H9 (cell line): ENCODE measurements at regions not wholly inside any gene's neighbourhood (a gene's known extent, or its start where the extent isn't known, plus 50 kb on each side); places are given as distances from the start of the nearest gene placed in this dataset.

ENCODE experiments used
- DNase-seq: peaks from one replicate; pipeline ENCODE4 v3.0.0-alpha.2; 2017
- H2AFZ ChIP-seq: one replicate; pipeline ENCODE4 v1.6.1; 2013; ENCODE audit warnings: mild to moderate bottlenecking, low read length, control low read depth, moderate library complexity
- H2AK5ac ChIP-seq: 2 replicates; pipeline ENCODE4 v1.6.1; 2013; ENCODE audit warnings: low read length, control low read depth, mixed read lengths; ENCODE audit not compliant: insufficient read length
- H2BK120ac ChIP-seq: one replicate; pipeline ENCODE4 v1.6.1; 2013; ENCODE audit warnings: low read depth, mild to moderate bottlenecking, low read length, control low read depth, inconsistent platforms; ENCODE audit not compliant: poor library complexity, severe bottlenecking
- H2BK12ac ChIP-seq: 2 replicates; pipeline ENCODE4 v1.6.1; 2013; ENCODE audit warnings: low read length, control low read depth, mixed read lengths, low read depth; ENCODE audit not compliant: insufficient read length
- H2BK15ac ChIP-seq: 2 replicates; pipeline ENCODE4 v1.6.1; 2013; ENCODE audit warnings: low read depth, low read length, control low read depth
- H2BK20ac ChIP-seq: one replicate; pipeline ENCODE4 v1.6.1; 2013; ENCODE audit warnings: low read depth, mild to moderate bottlenecking, low read length, control low read depth, inconsistent platforms; ENCODE audit not compliant: poor library complexity, severe bottlenecking
- H2BK5ac ChIP-seq: 2 replicates; pipeline ENCODE4 v1.6.1; 2013; ENCODE audit warnings: low read length, control low read depth, mixed read lengths; ENCODE audit not compliant: insufficient read length
- H3K14ac ChIP-seq: 2 replicates; pipeline ENCODE4 v1.6.1; 2013; ENCODE audit warnings: low read length, control low read depth; ENCODE audit not compliant: insufficient read depth
- H3K18ac ChIP-seq: 2 replicates; pipeline ENCODE4 v1.6.1; 2013; ENCODE audit warnings: low read depth, mild to moderate bottlenecking, mixed read lengths, low read length, control low read depth; ENCODE audit not compliant: insufficient read length
- H3K23ac ChIP-seq: 2 replicates; pipeline ENCODE4 v1.6.1; 2013; ENCODE audit warnings: low read length, control low read depth, mixed read lengths, low read depth; ENCODE audit not compliant: insufficient read length
- H3K23me2 ChIP-seq: 2 replicates; pipeline ENCODE4 v1.6.1; 2013; ENCODE audit warnings: low read depth, mild to moderate bottlenecking, mixed read lengths, low read length, control low read depth; ENCODE audit not compliant: insufficient read length, poor library complexity, severe bottlenecking
- H3K27ac ChIP-seq: 2 replicates; pipeline ENCODE4 v1.5.1; 2013; ENCODE audit warnings: low read length, control low read depth, mixed read lengths, low read depth; ENCODE audit not compliant: insufficient read length
- H3K27me3 ChIP-seq: 2 replicates; pipeline ENCODE4 v1.6.1; 2013; ENCODE audit warnings: low read length, control low read depth, inconsistent platforms; ENCODE audit not compliant: insufficient read depth
- H3K4ac ChIP-seq: 2 replicates; pipeline ENCODE4 v1.6.1; 2013; ENCODE audit warnings: low read depth, mild to moderate bottlenecking, control low read depth, inconsistent platforms, low read length, moderate library complexity
- H3K4me1 ChIP-seq: 2 replicates; pipeline ENCODE4 v1.6.1; 2013; ENCODE audit warnings: low read length, control low read depth, inconsistent platforms; ENCODE audit not compliant: insufficient read depth
- H3K4me2 ChIP-seq: 2 replicates; pipeline ENCODE4 v1.6.1; 2013; ENCODE audit warnings: low read length, control low read depth, mixed read lengths; ENCODE audit not compliant: insufficient read length, insufficient read depth
- H3K56ac ChIP-seq: 2 replicates; pipeline ENCODE4 v1.6.1; 2013; ENCODE audit warnings: low read depth, mild to moderate bottlenecking, mixed read lengths, low read length, control low read depth; ENCODE audit not compliant: insufficient read length
- H3K79me1 ChIP-seq: 2 replicates; pipeline ENCODE4 v1.6.1; 2013; ENCODE audit warnings: low read depth, mild to moderate bottlenecking, moderate library complexity, low read length, control low read depth, inconsistent platforms; ENCODE audit not compliant: insufficient read depth, poor library complexity, severe bottlenecking
- H3K79me2 ChIP-seq: 2 replicates; pipeline ENCODE4 v1.6.1; 2013; ENCODE audit warnings: low read length, control low read depth, inconsistent platforms; ENCODE audit not compliant: insufficient read depth
- H3K9ac ChIP-seq: 2 replicates; pipeline ENCODE4 v1.6.1; 2013; ENCODE audit warnings: low read length, control low read depth, mixed read lengths; ENCODE audit not compliant: insufficient read length; ENCODE audit errors: extremely low read depth
- H3K9me3 ChIP-seq: one replicate; pipeline ENCODE4 v1.6.1; 2013; ENCODE audit warnings: low read depth, low read length, inconsistent platforms; ENCODE audit not compliant: control insufficient read depth
- H3T11ph ChIP-seq: one replicate; pipeline ENCODE4 v1.6.1; 2013; ENCODE audit warnings: mild to moderate bottlenecking, low read length, control low read depth, inconsistent platforms
- H4K20me1 ChIP-seq: one replicate; pipeline ENCODE4 v1.6.1; 2013; ENCODE audit not compliant: control insufficient read depth, insufficient read length, insufficient read depth
- H4K5ac ChIP-seq: 2 replicates; pipeline ENCODE4 v1.6.1; 2013; ENCODE audit warnings: low read depth, mild to moderate bottlenecking, mixed read lengths, low read length, control low read depth; ENCODE audit not compliant: insufficient read length
- H4K8ac ChIP-seq: replicated peaks from 2 replicates; pipeline ENCODE4 v1.6.1; 2013; ENCODE audit warnings: low read length, control low read depth, mixed read lengths, low read depth; ENCODE audit not compliant: insufficient read length
- H4K91ac ChIP-seq: 2 replicates; pipeline ENCODE4 v1.6.1; 2013; ENCODE audit warnings: low read depth, mild to moderate bottlenecking, moderate library complexity, mixed read lengths, low read length, control low read depth; ENCODE audit not compliant: insufficient read length
- H3K27ac Mint-ChIP-seq, 3 experiments: 2 replicates in 2 of 3; 3 replicates in 1 of 3; pipeline ENCODE4 v1.8.0; 2020 to 2021; ENCODE audit warnings: mixed read lengths in 3 of 3, mild to moderate bottlenecking in 1 of 3, moderate library complexity in 1 of 3
- H3K27me3 Mint-ChIP-seq: 2 replicates; pipeline ENCODE4 v1.8.0; 2021; ENCODE audit warnings: low read depth, mild to moderate bottlenecking, moderate library complexity, mixed read lengths
- H3K36me3 Mint-ChIP-seq, 3 experiments: 2 replicates in 2 of 3; 3 replicates in 1 of 3; pipeline ENCODE4 v1.8.0; 2020 to 2021; ENCODE audit warnings: low read depth in 3 of 3, mixed read lengths in 3 of 3; ENCODE audit not compliant: insufficient read depth in 1 of 3
- H3K4me1 Mint-ChIP-seq, 2 experiments: 2 replicates each; pipeline ENCODE4 v1.8.0; 2020; ENCODE audit warnings: mixed read lengths in 2 of 2
- H3K4me3 Mint-ChIP-seq, 2 experiments: 2 replicates in 1 of 2; 3 replicates in 1 of 2; pipeline ENCODE4 v1.8.0; 2020 to 2021; ENCODE audit warnings: mild to moderate bottlenecking in 2 of 2, mixed read lengths in 2 of 2, moderate library complexity in 1 of 2
- H3K9me3 Mint-ChIP-seq, 2 experiments: 2 replicates in 1 of 2; 3 replicates in 1 of 2; pipeline ENCODE4 v1.8.0; 2020; ENCODE audit warnings: mild to moderate bottlenecking in 2 of 2, mixed read lengths in 2 of 2, moderate library complexity in 1 of 2
- WGBS: extraction: QIAGEN DNeasy Blood & Tissue Kit; methylation state at CpG from one replicate; pipeline ENCODE4 v1.1.7; 2013; ENCODE audit warnings: missing lambda C conversion rate, low lambda C conversion rate, mixed read lengths; ENCODE audit not compliant: insufficient read length; ENCODE audit errors: extremely low coverage; 5-methylcytosine and 5-hydroxymethylcytosine counted together
- TF ChIP-seq, protein P1 (sequence below): fragments of 200-600 bp; sonication (generic); conservative IDR thresholded peaks from 3 replicates; pipeline ENCODE4 v1.8.0; 2021; ENCODE audit warnings: antibody characterized with exemption, mild to moderate bottlenecking

DNA sequence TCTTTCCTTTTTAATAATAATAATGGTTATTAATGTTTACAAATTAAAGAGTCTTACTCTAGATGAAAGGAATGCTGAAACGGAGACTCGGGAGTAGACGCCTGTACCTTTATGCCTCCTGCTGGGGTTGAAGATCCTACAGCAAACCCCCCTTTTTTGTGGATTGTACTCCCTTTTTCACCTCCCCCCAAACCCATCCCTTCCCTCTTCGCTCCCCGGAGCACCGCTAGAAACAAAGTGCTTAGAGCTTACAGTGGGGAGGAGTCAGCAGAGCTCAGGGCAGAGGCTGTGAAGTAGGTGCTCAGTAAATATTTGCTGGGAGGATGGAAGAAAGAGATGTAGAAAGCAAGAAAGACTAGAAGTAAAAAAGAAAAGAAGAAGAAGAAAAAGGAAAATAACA is 169.7 kb downstream of the NXPE2 start:
- Histone ChIP-seq H3K27me3 (no peaks in the 10 kb centered on the region), H3K9me3 (no peaks in the 10 kb centered on the region), H3T11ph (no peak overlapping the region), H3K4ac (no peak overlapping the region), H3K14ac (no peak overlapping the region), H2BK20ac (no peak overlapping the region), H3K18ac (no peak overlapping the region), H3K4me1 (no peaks in the 10 kb centered on the region), H3K56ac (no peak overlapping the region), H2BK5ac (no peak overlapping the region), H3K79me2 (no peaks in the 10 kb centered on the region), H4K20me1 (no peaks in the 10 kb centered on the region), H2AK5ac (no peak overlapping the region), H2BK120ac (no peak overlapping the region), H3K79me1 (no peaks in the 10 kb centered on the region), H2BK12ac (no peak overlapping the region), H4K91ac (no peak overlapping the region), H4K8ac (no peak overlapping the region), H2AFZ (no peak overlapping the region), H3K27ac (no peak overlapping the region), H3K23ac (no peak overlapping the region), H3K9ac (no peak overlapping the region), H2BK15ac (no peak overlapping the region), H3K4me2 (peak overlapping the region; percentile 20), H4K5ac (no peak overlapping the region), H3K23me2 (no peaks in the 10 kb centered on the region)
- H3K4me3 Mint-ChIP-seq, result no peak overlapping the region
- WGBS, result no CpG with 5 or more reads among the region's 6 CpGs
- no peak for DNase-seq
- H3K27me3 Mint-ChIP-seq, result peaks cover 15% of the 10 kb centered on the region
- H3K4me1 Mint-ChIP-seq, result peaks cover 32 to 43% of the 10 kb centered on the region in 2 experiments
- peaks cover 0 to 4% (median 0%) of the 10 kb centered on the region in 3 experiments; a peak in 1 of 7 replicates for H3K36me3 Mint-ChIP-seq
- TF ChIP-seq, protein P1, sequence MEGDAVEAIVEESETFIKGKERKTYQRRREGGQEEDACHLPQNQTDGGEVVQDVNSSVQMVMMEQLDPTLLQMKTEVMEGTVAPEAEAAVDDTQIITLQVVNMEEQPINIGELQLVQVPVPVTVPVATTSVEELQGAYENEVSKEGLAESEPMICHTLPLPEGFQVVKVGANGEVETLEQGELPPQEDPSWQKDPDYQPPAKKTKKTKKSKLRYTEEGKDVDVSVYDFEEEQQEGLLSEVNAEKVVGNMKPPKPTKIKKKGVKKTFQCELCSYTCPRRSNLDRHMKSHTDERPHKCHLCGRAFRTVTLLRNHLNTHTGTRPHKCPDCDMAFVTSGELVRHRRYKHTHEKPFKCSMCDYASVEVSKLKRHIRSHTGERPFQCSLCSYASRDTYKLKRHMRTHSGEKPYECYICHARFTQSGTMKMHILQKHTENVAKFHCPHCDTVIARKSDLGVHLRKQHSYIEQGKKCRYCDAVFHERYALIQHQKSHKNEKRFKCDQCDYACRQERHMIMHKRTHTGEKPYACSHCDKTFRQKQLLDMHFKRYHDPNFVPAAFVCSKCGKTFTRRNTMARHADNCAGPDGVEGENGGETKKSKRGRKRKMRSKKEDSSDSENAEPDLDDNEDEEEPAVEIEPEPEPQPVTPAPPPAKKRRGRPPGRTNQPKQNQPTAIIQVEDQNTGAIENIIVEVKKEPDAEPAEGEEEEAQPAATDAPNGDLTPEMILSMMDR, result no peak
- no peaks in the 10 kb centered on the region; a peak in 1 of 5 replicates for H3K9me3 Mint-ChIP-seq
- H3K27ac Mint-ChIP-seq, result no peak overlapping the region
